ENCODE measurements at regions not wholly inside any gene's neighbourhood (a gene's known extent, or its start where the extent isn't known, plus 50 kb on each side); places are given as distances from the start of the nearest gene placed in this dataset.

- Histone ChIP-seq H3K36me3 (ENCODE audit: control insufficient read depth, insufficient read depth, low read length) (no peaks in the 10 kb centered on the region), H3K27ac (ENCODE audit: low read depth, low read length, severe bottlenecking) (no peak overlapping the region), H3K4me3 (ENCODE audit: extremely low read depth, insufficient read depth, low read length, poor library complexity, severe bottlenecking) (no peak overlapping the region), H3K9me3 (ENCODE audit: control insufficient read depth, low read length) (no peaks in the 10 kb centered on the region), H3K4me1 (ENCODE audit: control insufficient read depth, insufficient read depth, low read length, poor library complexity, severe bottlenecking) (peaks cover 9% of the 10 kb centered on the region)
- 85 to 100% methylated on average over 3 to 4 of the region's 7 CpGs for WGBS, 2 experiments (ENCODE audit: insufficient coverage in 2 of 2)
Measured at GRCh38 chr1:82979593-82980236, 1019.2 kb downstream of the TTLL7 start.

- Histone ChIP-seq H3K9me3 (ENCODE audit: control insufficient read depth, low read length) (no peaks in the 10 kb centered on the region), H3K4me1 (ENCODE audit: control insufficient read depth, insufficient read depth, low read length, poor library complexity, severe bottlenecking) (peaks cover 9% of the 10 kb centered on the region), H3K27ac (ENCODE audit: low read depth, low read length, severe bottlenecking) (no peak overlapping the region), H3K4me3 (ENCODE audit: extremely low read depth, insufficient read depth, low read length, poor library complexity, severe bottlenecking) (no peak overlapping the region), H3K36me3 (ENCODE audit: control insufficient read depth, insufficient read depth, low read length) (no peaks in the 10 kb centered on the region)
- WGBS, 2 experiments (ENCODE audit: insufficient coverage in 2 of 2): 78 to 87% methylated on average over 6 to 7 of the region's 10 CpGs
Measured at GRCh38 chr1:82978461-82979324, 1020.2 kb downstream of the TTLL7 start.

GRCh38 chr1:82972841-82973553 lies 1025.9 kb downstream of the TTLL7 start:
- Histone ChIP-seq H3K36me3 (ENCODE audit: control insufficient read depth, insufficient read depth, low read length) (no peaks in the 10 kb centered on the region), H3K4me1 (ENCODE audit: control insufficient read depth, insufficient read depth, low read length, poor library complexity, severe bottlenecking) (no peaks in the 10 kb centered on the region), H3K4me3 (ENCODE audit: extremely low read depth, insufficient read depth, low read length, poor library complexity, severe bottlenecking) (no peak overlapping the region), H3K9me3 (ENCODE audit: control insufficient read depth, low read length) (no peaks in the 10 kb centered on the region), H3K27ac (ENCODE audit: low read depth, low read length, severe bottlenecking) (no peak overlapping the region)
- 96 to 98% methylated on average over 8 to 10 of the region's 15 CpGs for WGBS, 2 experiments (ENCODE audit: insufficient coverage in 2 of 2)

GRCh38 chr1:82969340-82969739 lies 1029.6 kb downstream of the TTLL7 start:
- Histone ChIP-seq H3K36me3 (ENCODE audit: control insufficient read depth, insufficient read depth, low read length) (no peaks in the 10 kb centered on the region), H3K4me3 (ENCODE audit: extremely low read depth, insufficient read depth, low read length, poor library complexity, severe bottlenecking) (no peak overlapping the region), H3K4me1 (ENCODE audit: control insufficient read depth, insufficient read depth, low read length, poor library complexity, severe bottlenecking) (no peaks in the 10 kb centered on the region), H3K9me3 (ENCODE audit: control insufficient read depth, low read length) (no peaks in the 10 kb centered on the region), H3K27ac (ENCODE audit: low read depth, low read length, severe bottlenecking) (no peak overlapping the region)
- 60% methylated on average over 1 of the region's 2 CpGs; no CpG with 5 or more reads in 1 of the 2 experiments for WGBS, 2 experiments (ENCODE audit: insufficient coverage in 2 of 2)

GRCh38 chr1:82962658-82963057 lies 1036.3 kb downstream of the TTLL7 start:
- Histone ChIP-seq H3K4me3 (ENCODE audit: extremely low read depth, insufficient read depth, low read length, poor library complexity, severe bottlenecking) (no peak overlapping the region), H3K27ac (ENCODE audit: low read depth, low read length, severe bottlenecking) (no peak overlapping the region), H3K36me3 (ENCODE audit: control insufficient read depth, insufficient read depth, low read length) (no peaks in the 10 kb centered on the region), H3K9me3 (ENCODE audit: control insufficient read depth, low read length) (peaks cover 3% of the 10 kb centered on the region), H3K4me1 (ENCODE audit: control insufficient read depth, insufficient read depth, low read length, poor library complexity, severe bottlenecking) (peaks cover 2% of the 10 kb centered on the region)
- WGBS, 2 experiments (ENCODE audit: insufficient coverage in 2 of 2): no CpG with 5 or more reads among the region's 2 CpGs

- WGBS, 2 experiments (ENCODE audit: insufficient coverage in 2 of 2): 90 to 95% methylated on average over 4 of the region's 6 CpGs
- no peaks in the 10 kb centered on the region for H3K4me1 ChIP-seq (ENCODE audit: control insufficient read depth, insufficient read depth, low read length, poor library complexity, severe bottlenecking)
Measured at GRCh38 chr1:82950606-82951200, 1048.2 kb downstream of the TTLL7 start.

GRCh38 chr1:82948386-82948785 lies 1050.5 kb downstream of the TTLL7 start:
- Histone ChIP-seq H3K27ac (ENCODE audit: low read depth, low read length, severe bottlenecking) (no peak overlapping the region), H3K9me3 (ENCODE audit: control insufficient read depth, low read length) (no peaks in the 10 kb centered on the region), H3K4me1 (ENCODE audit: control insufficient read depth, insufficient read depth, low read length, poor library complexity, severe bottlenecking) (no peaks in the 10 kb centered on the region), H3K36me3 (ENCODE audit: control insufficient read depth, insufficient read depth, low read length) (no peaks in the 10 kb centered on the region), H3K4me3 (ENCODE audit: extremely low read depth, insufficient read depth, low read length, poor library complexity, severe bottlenecking) (no peak overlapping the region)
- 80 to 100% methylated on average over 1 of the region's 1 CpG for WGBS, 2 experiments (ENCODE audit: insufficient coverage in 2 of 2)

More at GRCh38 chr1:82950606-82951200, 1048.2 kb downstream of the TTLL7 start:
- Histone ChIP-seq H3K36me3 (ENCODE audit: control insufficient read depth, insufficient read depth, low read length) (no peaks in the 10 kb centered on the region), H3K4me3 (ENCODE audit: extremely low read depth, insufficient read depth, low read length, poor library complexity, severe bottlenecking) (no peak overlapping the region), H3K27ac (ENCODE audit: low read depth, low read length, severe bottlenecking) (no peak overlapping the region), H3K9me3 (ENCODE audit: control insufficient read depth, low read length) (no peaks in the 10 kb centered on the region)

GRCh38 chr1:82947278-82947677 lies 1051.7 kb downstream of the TTLL7 start:
- no peaks in the 10 kb centered on the region for H3K9me3 ChIP-seq (ENCODE audit: control insufficient read depth, low read length)
- H3K36me3 ChIP-seq (ENCODE audit: control insufficient read depth, insufficient read depth, low read length): no peaks in the 10 kb centered on the region
- no peak overlapping the region for H3K27ac ChIP-seq (ENCODE audit: low read depth, low read length, severe bottlenecking)
- no peaks in the 10 kb centered on the region for H3K4me1 ChIP-seq (ENCODE audit: control insufficient read depth, insufficient read depth, low read length, poor library complexity, severe bottlenecking)
- WGBS, 2 experiments (ENCODE audit: insufficient coverage in 2 of 2): 80% methylated on average over 1 of the region's 2 CpGs; no CpG with 5 or more reads in 1 of the 2 experiments
- no peak overlapping the region for H3K4me3 ChIP-seq (ENCODE audit: extremely low read depth, insufficient read depth, low read length, poor library complexity, severe bottlenecking)

- H3K4me3 ChIP-seq (ENCODE audit: extremely low read depth, insufficient read depth, low read length, poor library complexity, severe bottlenecking): no peak overlapping the region
- 85 to 100% methylated on average over 1 to 2 of the region's 3 CpGs for WGBS, 2 experiments (ENCODE audit: insufficient coverage in 2 of 2)
- H3K36me3 ChIP-seq (ENCODE audit: control insufficient read depth, insufficient read depth, low read length): no peaks in the 10 kb centered on the region
Measured at GRCh38 chr1:82946096-82946605, 1052.8 kb downstream of the TTLL7 start.

GRCh38 chr1:82944822-82945221 lies 1054.1 kb downstream of the TTLL7 start:
- no CpG with 5 or more reads among the region's 1 CpG for WGBS, 2 experiments (ENCODE audit: insufficient coverage in 2 of 2)
- H3K4me1 ChIP-seq (ENCODE audit: control insufficient read depth, insufficient read depth, low read length, poor library complexity, severe bottlenecking): no peaks in the 10 kb centered on the region
- no peaks in the 10 kb centered on the region for H3K36me3 ChIP-seq (ENCODE audit: control insufficient read depth, insufficient read depth, low read length)
- no peak overlapping the region for H3K4me3 ChIP-seq (ENCODE audit: extremely low read depth, insufficient read depth, low read length, poor library complexity, severe bottlenecking)
- H3K9me3 ChIP-seq (ENCODE audit: control insufficient read depth, low read length): no peaks in the 10 kb centered on the region
- no peak overlapping the region for H3K27ac ChIP-seq (ENCODE audit: low read depth, low read length, severe bottlenecking)

More at GRCh38 chr1:82946096-82946605, 1052.8 kb downstream of the TTLL7 start:
- Histone ChIP-seq H3K4me1 (ENCODE audit: control insufficient read depth, insufficient read depth, low read length, poor library complexity, severe bottlenecking) (no peaks in the 10 kb centered on the region), H3K27ac (ENCODE audit: low read depth, low read length, severe bottlenecking) (no peak overlapping the region), H3K9me3 (ENCODE audit: control insufficient read depth, low read length) (no peaks in the 10 kb centered on the region)

Data from mesodermal cell (in vitro differentiated cells).